Coronary artery (tissue), 2 donors: ENCODE measurements at regions not wholly inside any gene's neighbourhood (a gene's known extent, or its start where the extent isn't known, plus 50 kb on each side); places are given as distances from the start of the nearest gene placed in this dataset.
"Not testable (repeated sequence)": the region's sequence is repeated elsewhere in the genome, so short reads cannot be mapped to it uniquely, and the experiment has no call there.

Experiments
- DNase-seq: peaks from one replicate; pipeline ENCODE4 v3.0.0-alpha.2; 2017; ENCODE audit warnings: low spot score
- H3K27ac ChIP-seq, 2 donors: fragments of 200-600 bp; sonication (generic); one replicate each; pipeline ENCODE4 v1.5.1; 2016 to 2019
- H3K4me3 ChIP-seq: fragments of 200-600 bp; sonication (generic); 2 replicates; pipeline ENCODE4 v1.5.1; 2016; ENCODE audit warnings: mild to moderate bottlenecking, moderate library complexity
- CTCF ChIP-seq: fragments of 200-600 bp; sonication (generic); IDR thresholded peaks from one replicate; pipeline ENCODE4 v1.5.1; 2019; ENCODE audit warnings: antibody characterized with exemption

- no peak for DNase-seq
- Histone ChIP-seq H3K4me3 (no peak overlapping the region), H3K27ac (no peak overlapping the region)
- no peak for TF ChIP-seq CTCF
Measured at GRCh38 chr19:56916528-56916927, 76.0 kb upstream of the PEG3 start.

DNA sequence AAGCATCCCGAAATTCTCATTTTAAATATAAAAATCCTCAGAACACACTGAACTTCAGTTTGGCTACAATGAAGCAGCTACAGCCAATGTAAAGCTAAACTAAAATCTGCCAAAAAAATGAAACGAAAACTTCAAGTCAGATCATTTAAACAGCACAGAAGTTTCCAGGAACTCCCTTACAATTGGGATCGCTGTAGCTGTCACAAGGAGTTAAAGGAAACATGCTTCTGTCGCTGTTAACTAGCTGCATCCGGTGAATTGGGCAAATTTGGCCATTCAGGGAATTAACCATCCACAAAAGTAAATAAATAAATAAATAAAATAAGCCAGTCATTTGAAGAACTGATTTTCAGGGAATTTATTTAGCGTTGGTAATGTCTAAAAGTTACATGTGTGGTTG lies 77.0 kb upstream of the PEG3 start:
- Histone ChIP-seq H3K27ac (no peak overlapping the region), H3K4me3 (no peak overlapping the region)
- no peak for TF ChIP-seq CTCF
- no peak for DNase-seq

DNA sequence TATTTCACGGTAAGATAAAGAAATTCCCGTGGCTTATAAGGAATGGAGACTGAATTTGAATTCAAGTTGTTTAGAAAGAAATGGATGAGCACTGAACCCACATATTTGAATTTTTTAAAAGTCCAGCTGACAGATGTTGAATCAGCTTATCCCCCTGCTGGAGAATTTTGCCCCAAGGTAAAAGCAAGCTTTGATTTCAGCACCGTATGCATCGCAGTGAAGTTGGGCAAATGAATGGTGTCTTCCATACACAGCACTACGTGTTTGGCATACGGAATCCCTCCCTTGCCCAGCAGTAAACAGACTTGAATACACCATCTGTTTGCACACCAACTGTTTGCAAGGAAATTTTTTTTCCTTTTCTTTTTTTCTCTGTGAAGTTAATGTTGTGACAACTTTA lies 77.5 kb upstream of the PEG3 start:
- no peak for TF ChIP-seq CTCF
- H3K27ac ChIP-seq, result no peak overlapping the region
- H3K4me3 ChIP-seq, result no peak overlapping the region
- no peak for DNase-seq

- no peak for TF ChIP-seq CTCF
- Histone ChIP-seq H3K4me3 (no peak overlapping the region), H3K27ac (no peak overlapping the region)
- no peak for DNase-seq
Measured at GRCh38 chr19:56918682-56919307, 78.3 kb upstream of the PEG3 start.

GRCh38 chr19:56919308-56919995 lies 78.9 kb upstream of the PEG3 start:
- H3K4me3 ChIP-seq, result no peak overlapping the region
- no peak for TF ChIP-seq CTCF
- no peak overlapping the region for H3K27ac ChIP-seq
- no peak for DNase-seq

DNA sequence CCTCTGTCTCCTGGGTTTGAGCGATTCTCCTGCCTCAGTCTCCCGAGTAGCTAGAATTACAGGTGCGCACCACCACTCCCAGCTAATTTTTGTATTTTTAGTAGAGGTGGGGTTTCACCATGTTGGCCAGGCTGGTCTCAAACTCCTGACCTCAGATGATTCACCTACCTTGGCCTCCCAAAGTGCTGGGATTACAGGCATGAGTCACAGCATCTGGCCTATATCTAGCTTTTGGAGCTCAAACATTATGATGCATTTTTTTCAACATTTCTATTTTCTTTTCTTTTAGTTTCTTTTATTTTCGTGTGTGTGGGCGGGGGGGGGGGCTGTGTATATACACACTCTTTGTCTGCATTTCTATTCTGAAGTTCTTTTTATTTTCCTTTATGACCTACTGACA lies 85.6 kb upstream of the PEG3 start:
- not testable (repeated sequence) for H3K27ac ChIP-seq, DNase-seq

DNA sequence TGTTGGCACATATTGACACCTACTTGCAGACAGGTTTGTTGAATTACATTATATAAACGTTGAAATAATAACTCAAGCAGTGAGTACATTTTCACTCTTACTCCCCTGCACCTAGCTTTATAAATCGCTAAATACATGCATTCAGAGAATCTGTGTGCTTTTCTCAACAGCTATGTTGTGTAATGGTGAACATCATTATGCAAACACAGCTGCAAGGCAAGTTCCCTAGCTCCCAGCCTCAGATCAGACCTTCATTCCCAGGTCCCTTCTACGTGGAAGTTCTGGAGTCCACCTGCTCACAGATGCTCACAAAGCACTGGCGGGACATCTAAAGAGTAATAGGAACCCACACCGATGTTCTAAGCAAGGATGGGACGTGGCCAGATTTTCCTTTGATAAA lies 86.8 kb upstream of the PEG3 start:
- H3K27ac ChIP-seq, result no peak overlapping the region
- no peak for DNase-seq
- no peak overlapping the region for H3K4me3 ChIP-seq
- no peak for TF ChIP-seq CTCF

More for the DNA sequence above, 85.6 kb upstream of the PEG3 start:
- not testable (repeated sequence) for H3K4me3 ChIP-seq
